ENCODE measurements at regions not wholly inside any gene's neighbourhood (a gene's known extent, or its start where the extent isn't known, plus 50 kb on each side); places are given as distances from the start of the nearest gene placed in this dataset.
A peak's percentile ranks its signal among the peaks of the same experiment; 100 is the strongest.
"Not testable (repeated sequence)": the region's sequence is repeated elsewhere in the genome, so short reads cannot be mapped to it uniquely, and the experiment has no call there.

DNA sequence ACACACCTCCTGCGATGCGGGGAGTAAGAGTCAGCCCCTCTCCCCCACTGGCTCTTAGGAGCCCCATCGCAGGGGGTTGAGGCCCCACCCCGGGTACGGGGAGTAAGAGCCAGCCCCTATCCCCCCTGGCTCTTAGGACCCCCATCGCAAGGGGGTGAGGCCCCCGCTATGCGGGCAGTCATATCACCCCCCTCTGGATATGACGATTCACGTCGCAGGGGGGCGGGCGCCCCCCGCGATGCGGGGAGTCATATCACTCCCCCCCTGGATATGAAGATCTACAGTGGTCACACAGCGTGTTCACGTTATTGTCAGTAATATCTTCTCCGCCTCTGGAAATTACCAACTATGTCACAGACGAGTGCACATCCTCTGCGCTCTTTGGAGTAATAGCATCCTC is 61.1 kb downstream of the DEFB131A start:
- not testable (repeated sequence) for DNase-seq (ENCODE audit: low read depth); H3K36me3 ChIP-seq (ENCODE audit: control insufficient read depth, insufficient read depth, low read length); H3K4me3 ChIP-seq (ENCODE audit: low read depth, low read length); H3K27me3 ChIP-seq (ENCODE audit: control insufficient read depth, insufficient read depth, low read length); FAIRE-seq

DNA sequence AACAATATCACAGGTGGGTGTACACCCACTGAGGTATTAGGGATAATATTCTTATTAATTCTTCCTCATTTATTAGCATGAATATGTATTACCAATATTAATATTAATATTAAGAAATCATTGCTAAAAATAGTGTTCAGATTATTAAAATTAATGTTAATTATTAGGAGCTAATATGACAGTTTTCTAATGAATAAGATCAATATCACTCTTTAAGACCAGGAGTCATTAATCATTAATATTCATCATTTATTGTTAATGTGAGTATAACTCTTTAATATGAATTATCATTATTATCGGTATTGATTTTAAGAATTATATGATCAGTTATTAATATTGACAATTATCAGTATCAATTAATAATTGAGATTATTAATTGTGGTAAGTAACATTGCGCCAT is 62.5 kb downstream of the DEFB131A start:
- not testable (repeated sequence) for H3K36me3 ChIP-seq (ENCODE audit: control insufficient read depth, insufficient read depth, low read length); H3K4me3 ChIP-seq (ENCODE audit: low read depth, low read length); FAIRE-seq; DNase-seq (ENCODE audit: low read depth); H3K27me3 ChIP-seq (ENCODE audit: control insufficient read depth, insufficient read depth, low read length)

GRCh38 chr4:9512941-9513340 is 68.7 kb downstream of the DEFB131A start:
- FAIRE-seq; H3K27me3 ChIP-seq (ENCODE audit: control insufficient read depth, insufficient read depth, low read length); H3K4me3 ChIP-seq (ENCODE audit: low read depth, low read length); DNase-seq (ENCODE audit: low read depth); H3K36me3 ChIP-seq (ENCODE audit: control insufficient read depth, insufficient read depth, low read length): not testable (repeated sequence)

GRCh38 chr4:9519631-9520030 is 75.4 kb downstream of the DEFB131A start:
- not testable (repeated sequence) for FAIRE-seq; DNase-seq (ENCODE audit: low read depth); H3K27me3 ChIP-seq (ENCODE audit: control insufficient read depth, insufficient read depth, low read length); H3K4me3 ChIP-seq (ENCODE audit: low read depth, low read length); H3K36me3 ChIP-seq (ENCODE audit: control insufficient read depth, insufficient read depth, low read length)

- DNase-seq (ENCODE audit: low read depth); H3K27me3 ChIP-seq (ENCODE audit: control insufficient read depth, insufficient read depth, low read length); H3K4me3 ChIP-seq (ENCODE audit: low read depth, low read length); FAIRE-seq; H3K36me3 ChIP-seq (ENCODE audit: control insufficient read depth, insufficient read depth, low read length): not testable (repeated sequence)
Measured at GRCh38 chr4:9522903-9523302, 78.7 kb downstream of the DEFB131A start.

DNA sequence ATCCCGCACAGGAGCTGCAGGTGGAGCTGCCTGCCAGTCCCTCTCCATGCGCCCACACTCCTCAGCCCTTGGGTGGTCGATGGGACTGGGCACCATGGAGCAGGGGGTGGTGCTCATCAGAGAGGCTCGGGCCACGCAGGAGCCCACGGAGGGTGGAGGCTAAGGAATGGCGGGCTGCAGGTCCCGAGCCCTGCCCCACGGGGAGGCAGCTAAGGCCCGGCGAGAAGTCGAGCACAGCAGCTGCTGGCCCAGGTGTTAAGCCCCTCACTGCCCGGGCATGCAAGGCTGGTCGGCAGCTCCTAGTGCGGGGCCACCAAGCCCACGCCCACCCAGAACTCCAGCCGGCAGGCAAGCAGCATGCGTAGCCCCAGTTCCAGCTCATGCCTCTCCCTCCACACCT is 80.2 kb downstream of the DEFB131A start:
- not testable (repeated sequence) for H3K27me3 ChIP-seq (ENCODE audit: control insufficient read depth, insufficient read depth, low read length); H3K36me3 ChIP-seq (ENCODE audit: control insufficient read depth, insufficient read depth, low read length); FAIRE-seq

DNA sequence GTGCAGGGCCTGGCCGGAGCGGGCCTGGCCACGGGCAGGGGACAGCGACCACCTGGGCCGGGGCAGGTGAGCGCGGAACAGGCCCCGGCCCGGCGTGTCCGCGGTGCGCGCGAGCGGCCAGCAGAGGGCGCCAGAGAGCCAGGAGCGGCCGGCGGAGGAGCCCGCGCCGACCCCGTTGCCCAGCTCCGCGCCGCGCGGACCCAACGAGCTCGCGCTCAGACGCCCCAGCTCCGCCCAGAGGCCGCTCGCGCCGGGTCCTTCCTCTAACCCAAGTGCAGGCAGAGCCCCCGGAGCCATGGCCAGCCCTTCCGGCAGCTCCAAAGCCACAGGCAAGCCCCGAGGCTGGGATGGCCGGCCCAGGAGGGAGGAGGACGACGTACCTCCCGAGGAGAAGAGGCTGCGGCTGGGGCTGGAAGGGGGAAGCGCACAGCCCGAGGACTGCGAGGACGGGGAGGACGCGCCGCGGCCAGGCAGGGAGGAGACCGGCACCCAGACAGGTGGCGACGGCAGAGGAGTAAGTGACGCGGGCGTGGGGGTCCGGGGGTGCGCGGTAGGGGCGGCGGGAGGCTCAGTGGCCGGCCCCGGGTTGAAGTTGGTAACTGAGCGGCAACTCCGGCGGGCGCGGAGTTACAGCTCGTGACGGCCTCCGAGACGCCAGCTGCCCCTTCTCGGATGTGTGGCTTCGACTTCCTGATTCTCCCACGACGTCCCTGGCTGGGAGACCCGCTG is 88.1 kb downstream of the DEFB131A start:
- not testable (repeated sequence) for H3K27me3 ChIP-seq (ENCODE audit: control insufficient read depth, insufficient read depth, low read length); H3K36me3 ChIP-seq (ENCODE audit: control insufficient read depth, insufficient read depth, low read length); FAIRE-seq
- DNase-seq (ENCODE audit: low read depth) = peak; percentile 5
- peak; percentile 59 for TF ChIP-seq CTCF (IDR thresholded peaks at IDR 0.05; ENCODE audit: insufficient read depth, low read length, severe bottlenecking)
- peak overlapping the region; percentile 34 for H3K4me3 ChIP-seq (ENCODE audit: low read depth, low read length)

More for the DNA sequence above, 80.2 kb downstream of the DEFB131A start:
- H3K4me3 ChIP-seq (ENCODE audit: low read depth, low read length); DNase-seq (ENCODE audit: low read depth): not testable (repeated sequence)

- not testable (repeated sequence) for FAIRE-seq; H3K27me3 ChIP-seq (ENCODE audit: control insufficient read depth, insufficient read depth, low read length); H3K36me3 ChIP-seq (ENCODE audit: control insufficient read depth, insufficient read depth, low read length); H3K4me3 ChIP-seq (ENCODE audit: low read depth, low read length); DNase-seq (ENCODE audit: low read depth)
Measured at GRCh38 chr4:9532863-9533192, 88.6 kb downstream of the DEFB131A start.

GRCh38 chr4:9537101-9537500 is 92.9 kb downstream of the DEFB131A start:
- H3K27me3 ChIP-seq (ENCODE audit: control insufficient read depth, insufficient read depth, low read length); DNase-seq (ENCODE audit: low read depth); FAIRE-seq; H3K4me3 ChIP-seq (ENCODE audit: low read depth, low read length); H3K36me3 ChIP-seq (ENCODE audit: control insufficient read depth, insufficient read depth, low read length): not testable (repeated sequence)

GRCh38 chr4:9539939-9540520 is 95.8 kb downstream of the DEFB131A start:
- not testable (repeated sequence) for H3K27me3 ChIP-seq (ENCODE audit: control insufficient read depth, insufficient read depth, low read length); FAIRE-seq

DNA sequence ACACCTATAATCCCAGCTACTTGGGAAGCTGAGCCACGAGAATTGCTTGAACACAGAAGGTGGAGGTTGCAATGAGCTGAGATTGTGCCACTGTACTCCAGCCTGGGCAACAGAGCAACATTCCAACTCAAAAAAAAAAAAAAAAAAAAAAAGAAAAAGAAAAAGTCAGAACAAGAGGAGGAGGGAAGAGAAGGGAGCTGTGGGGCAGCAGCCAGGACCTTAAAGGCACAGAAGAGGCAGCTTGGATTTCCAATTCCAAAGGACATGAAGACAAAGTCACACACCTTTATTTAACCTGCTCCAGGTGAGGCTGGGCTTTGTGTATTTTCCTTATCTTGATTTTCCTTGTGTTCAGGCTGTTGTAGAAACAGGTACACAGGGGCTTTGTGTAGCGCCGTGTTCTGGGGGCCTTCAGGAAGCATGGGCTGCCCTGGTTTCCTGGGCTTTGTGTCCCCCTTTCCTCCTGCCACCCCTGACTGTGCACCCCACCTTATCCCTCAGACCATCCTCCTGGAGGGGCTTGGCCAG is 97.2 kb downstream of the DEFB131A start:
- H3K36me3 ChIP-seq (ENCODE audit: control insufficient read depth, insufficient read depth, low read length); H3K27me3 ChIP-seq (ENCODE audit: control insufficient read depth, insufficient read depth, low read length); FAIRE-seq; DNase-seq (ENCODE audit: low read depth); H3K4me3 ChIP-seq (ENCODE audit: low read depth, low read length): not testable (repeated sequence)

More at GRCh38 chr4:9539939-9540520, 95.8 kb downstream of the DEFB131A start:
- H3K4me3 ChIP-seq (ENCODE audit: low read depth, low read length); H3K36me3 ChIP-seq (ENCODE audit: control insufficient read depth, insufficient read depth, low read length); DNase-seq (ENCODE audit: low read depth): not testable (repeated sequence)

DNA sequence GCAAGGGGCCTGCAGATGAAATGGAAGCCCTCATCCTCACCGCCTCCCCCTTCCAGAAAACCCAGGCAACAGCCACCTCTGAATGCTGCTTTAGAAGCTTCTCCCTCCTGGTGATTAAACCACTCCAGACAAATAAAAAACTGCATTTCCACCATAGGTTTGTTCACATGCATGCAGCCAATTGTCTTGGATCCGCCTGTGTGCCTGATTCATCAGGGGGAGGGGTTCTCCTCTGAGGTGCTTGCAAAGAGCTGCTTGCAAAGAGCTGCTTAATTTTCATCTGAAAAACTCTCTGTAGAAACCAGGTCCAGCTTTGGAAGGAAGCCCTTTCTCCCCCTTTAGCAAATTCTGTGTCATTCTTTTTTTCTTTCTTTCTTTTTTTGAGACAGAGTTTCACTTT is 100.6 kb downstream of the DEFB131A start:
- H3K4me3 ChIP-seq (ENCODE audit: low read depth, low read length); H3K27me3 ChIP-seq (ENCODE audit: control insufficient read depth, insufficient read depth, low read length); FAIRE-seq; H3K36me3 ChIP-seq (ENCODE audit: control insufficient read depth, insufficient read depth, low read length): not testable (repeated sequence)
- peak; percentile 15 for DNase-seq (ENCODE audit: low read depth)

GRCh38 chr4:9547470-9547869 is 103.3 kb downstream of the DEFB131A start:
- FAIRE-seq = peak; percentile 7
- not testable (repeated sequence) for H3K27me3 ChIP-seq (ENCODE audit: control insufficient read depth, insufficient read depth, low read length); H3K36me3 ChIP-seq (ENCODE audit: control insufficient read depth, insufficient read depth, low read length); H3K4me3 ChIP-seq (ENCODE audit: low read depth, low read length); DNase-seq (ENCODE audit: low read depth)

DNA sequence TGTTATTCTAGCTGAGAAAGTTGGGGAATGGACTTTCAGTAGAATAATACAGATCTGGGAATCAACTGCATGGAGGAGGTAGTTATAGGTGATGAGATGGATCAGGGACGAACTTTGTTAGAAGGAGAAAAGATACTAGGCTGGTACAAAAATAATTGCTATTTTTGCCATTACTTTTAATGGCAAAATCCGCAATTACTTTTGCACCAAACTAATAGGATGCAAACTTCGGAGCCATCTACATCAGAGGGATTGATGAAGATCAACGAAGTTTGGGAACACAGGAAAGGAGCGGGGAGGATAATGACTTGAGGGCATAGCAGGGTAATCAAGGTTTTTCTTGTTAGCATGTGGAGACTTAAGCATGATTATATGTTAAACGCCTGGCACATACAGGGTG is 111.9 kb downstream of the DEFB131A start:
- not testable (repeated sequence) for FAIRE-seq; H3K36me3 ChIP-seq (ENCODE audit: control insufficient read depth, insufficient read depth, low read length); H3K27me3 ChIP-seq (ENCODE audit: control insufficient read depth, insufficient read depth, low read length); H3K4me3 ChIP-seq (ENCODE audit: low read depth, low read length); DNase-seq (ENCODE audit: low read depth)
